ENCODE measurements at regions not wholly inside any gene's neighbourhood (a gene's known extent, or its start where the extent isn't known, plus 50 kb on each side); places are given as distances from the start of the nearest gene placed in this dataset.

GRCh38 chr10:128318913-128319312 is 192.7 kb upstream of the MKI67 start:
- DNase-seq = no peak

DNA sequence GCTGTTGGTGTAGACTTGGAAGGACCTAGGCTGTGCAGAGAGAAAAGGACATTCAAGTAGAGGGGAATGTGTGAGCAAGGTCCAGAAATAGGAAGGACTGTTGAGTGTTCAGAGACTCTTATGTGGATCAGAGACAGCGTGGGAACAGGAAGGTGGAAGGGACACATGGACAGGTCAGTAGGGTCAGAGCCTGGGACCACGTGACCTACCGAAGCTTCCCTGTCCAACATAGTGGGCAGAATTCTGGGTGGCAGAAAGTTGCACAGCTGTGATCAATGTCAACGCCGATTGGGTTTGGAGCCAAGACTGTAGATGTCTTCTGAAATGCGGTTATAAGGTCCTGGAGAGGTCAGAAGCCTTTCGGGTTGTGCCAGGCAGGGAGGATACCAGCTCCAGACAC is 195.9 kb upstream of the MKI67 start:
- DNase-seq = no peak

GRCh38 chr10:128322950-128323349 is 196.7 kb upstream of the MKI67 start:
- no peak for DNase-seq

GRCh38 chr10:128324058-128324827 is 198.0 kb upstream of the MKI67 start:
- no peak for DNase-seq

- no peak for DNase-seq
Observed at GRCh38 chr10:128325788-128326187, 199.6 kb upstream of the MKI67 start.

DNA sequence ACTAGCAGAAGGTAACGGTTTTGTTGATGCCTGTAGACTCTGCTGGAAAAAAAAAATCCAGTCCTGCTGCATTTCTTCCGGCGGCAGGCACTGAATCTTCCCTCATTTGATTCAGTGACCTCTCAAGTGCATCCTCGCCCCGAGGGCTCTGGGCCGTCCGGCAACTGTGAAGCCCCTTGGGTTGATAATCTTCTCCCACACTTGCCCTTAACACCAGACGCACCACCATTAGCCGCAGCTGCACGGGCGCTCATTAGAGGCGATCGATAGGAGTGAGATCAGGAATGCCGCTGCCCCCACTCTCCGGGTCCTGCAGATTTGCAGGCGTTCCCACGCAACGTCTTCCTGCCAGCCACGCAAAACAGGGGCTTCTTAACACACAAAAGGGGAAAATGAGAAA is 200.0 kb upstream of the MKI67 start:
- DNase-seq = no peak

- DNase-seq = no peak
Observed at GRCh38 chr10:128326851-128327250, 200.6 kb upstream of the MKI67 start.

DNA sequence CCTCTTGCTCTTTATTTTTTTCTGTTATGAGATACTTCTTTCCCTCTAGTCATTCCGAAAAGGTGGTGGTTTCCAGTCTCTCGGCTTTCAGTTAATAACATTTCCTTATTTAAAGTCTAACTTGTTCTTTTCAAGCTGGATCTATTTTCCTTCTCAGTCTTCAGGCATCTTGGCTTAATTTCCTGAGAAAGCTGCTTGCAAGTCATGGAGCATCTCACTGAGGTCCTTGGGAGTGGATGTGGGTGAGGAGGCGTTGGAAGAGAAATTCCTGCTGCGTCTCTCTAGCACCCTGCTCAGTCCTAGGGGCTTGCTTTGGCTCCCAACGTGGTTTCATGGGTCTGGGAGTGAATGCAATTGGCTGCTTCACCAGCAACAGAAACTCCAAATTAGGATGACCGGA is 210.2 kb upstream of the MKI67 start:
- DNase-seq = no peak

DNA sequence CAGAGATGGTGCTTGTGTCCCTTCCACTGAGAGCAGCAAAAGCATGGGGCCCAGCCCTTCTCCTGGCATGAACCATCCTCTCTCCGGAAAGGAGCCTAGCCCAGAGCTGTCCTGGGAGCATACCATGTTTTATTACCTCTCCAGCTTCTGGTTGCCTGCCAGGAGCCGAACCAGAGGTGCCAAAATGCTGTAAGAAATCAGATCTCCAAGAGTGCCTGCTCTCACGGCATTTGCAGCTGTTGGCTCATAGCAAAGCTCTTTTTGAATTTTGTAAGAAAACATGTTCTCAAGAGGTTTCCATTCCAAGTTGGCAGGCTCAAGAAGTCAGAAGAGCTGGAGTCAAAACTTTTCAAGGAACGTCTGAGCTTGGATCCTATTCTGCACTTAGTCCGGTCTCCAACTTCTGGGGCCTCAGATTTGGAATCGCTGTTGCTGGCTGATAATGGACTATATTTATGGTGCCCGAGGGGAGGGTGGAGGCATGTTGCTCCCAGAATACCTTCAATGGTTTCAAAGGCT is 211.7 kb upstream of the MKI67 start:
- no peak for DNase-seq

- DNase-seq = no peak
Observed at GRCh38 chr10:128338951-128339350, 212.7 kb upstream of the MKI67 start.

GRCh38 chr10:128339753-128340152 is 213.5 kb upstream of the MKI67 start:
- DNase-seq = no peak

DNA sequence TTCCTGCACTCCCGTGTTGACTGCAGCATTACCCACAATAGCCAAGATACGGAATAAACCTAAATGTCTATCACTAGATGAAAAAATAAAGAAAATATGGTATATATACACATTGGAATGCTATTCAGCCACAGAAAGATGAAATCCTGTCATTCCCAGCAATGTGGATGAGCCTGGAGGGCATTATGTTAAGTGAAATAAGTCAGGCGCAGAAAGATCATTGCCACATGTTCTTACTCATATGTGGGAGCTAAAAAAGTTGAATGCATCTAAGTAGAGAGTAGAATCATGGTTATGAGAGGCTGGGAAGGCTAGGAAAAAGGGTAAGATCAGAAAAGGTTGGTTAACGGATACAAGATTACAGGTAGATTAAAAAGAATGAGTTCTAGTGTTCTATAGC is 219.1 kb upstream of the MKI67 start:
- DNase-seq = no peak

- no peak for DNase-seq
Observed at GRCh38 chr10:128360783-128361182, 234.6 kb upstream of the MKI67 start.

GRCh38 chr10:128361487-128361886 is 235.3 kb upstream of the MKI67 start:
- DNase-seq = no peak

GRCh38 chr10:128362514-128362913 is 236.3 kb upstream of the MKI67 start:
- no peak for DNase-seq

DNA sequence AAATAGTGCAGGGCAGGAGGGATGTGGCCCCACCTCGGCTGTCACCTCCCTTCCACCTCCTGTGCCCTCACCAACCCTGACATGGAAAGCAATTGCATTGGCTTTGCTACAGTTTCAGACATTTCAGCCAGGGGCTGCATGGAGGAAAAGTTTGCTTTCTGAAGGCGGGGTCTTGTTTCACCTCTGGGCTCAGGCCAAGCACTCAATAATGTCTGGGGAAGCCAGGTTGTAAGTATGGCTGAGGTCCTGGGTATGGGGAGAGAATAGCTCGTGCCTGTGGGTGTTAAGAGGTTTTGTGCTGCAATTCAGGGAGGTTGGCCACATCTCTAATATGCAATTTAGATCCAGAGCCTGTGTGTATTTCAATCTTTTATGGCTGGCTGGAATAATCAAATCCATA is 238.4 kb upstream of the MKI67 start:
- no peak for DNase-seq

DNA sequence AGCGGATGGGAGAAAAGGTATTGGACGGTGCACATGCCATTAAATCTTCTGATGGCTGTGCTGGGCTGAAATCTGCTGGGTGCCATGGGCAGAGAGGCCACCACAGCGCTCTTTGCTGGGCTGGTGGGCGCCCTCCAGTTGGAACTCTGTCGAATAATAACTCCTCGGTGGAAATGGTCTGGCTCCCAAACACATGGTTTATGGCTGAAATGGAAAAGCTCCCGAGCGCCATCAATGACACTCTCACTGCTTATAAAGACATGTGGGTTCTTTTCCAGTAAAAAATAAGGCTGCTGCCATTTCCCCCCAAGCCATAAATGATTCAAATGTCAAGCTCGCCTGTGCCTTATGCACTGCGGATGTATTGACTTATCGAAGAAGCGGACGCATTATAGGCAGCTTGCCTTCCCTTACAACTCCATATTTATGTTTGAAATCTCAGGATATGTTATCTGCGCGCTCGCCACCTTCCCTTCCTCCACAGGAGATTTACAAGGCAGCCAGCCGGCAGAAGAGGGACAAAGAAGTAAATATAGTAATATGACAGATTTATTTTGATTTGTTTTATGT is 239.0 kb upstream of the MKI67 start:
- DNase-seq = no peak

- DNase-seq = no peak
Observed at GRCh38 chr10:128367807-128368206, 241.6 kb upstream of the MKI67 start.

- DNase-seq = no peak
Observed at GRCh38 chr10:128369101-128369650, 243.0 kb upstream of the MKI67 start.

GRCh38 chr10:128373071-128373749 is 247.0 kb upstream of the MKI67 start:
- DNase-seq = no peak

GRCh38 chr10:128373831-128374230 is 247.6 kb upstream of the MKI67 start:
- DNase-seq = no peak

- no peak for DNase-seq
Observed at GRCh38 chr10:128375171-128375570, 248.9 kb upstream of the MKI67 start.

- no peak for DNase-seq
Observed at GRCh38 chr10:128377364-128377987, 251.3 kb upstream of the MKI67 start.
